Osteocyte (in vitro differentiated cells): ENCODE measurements at regions not wholly inside any gene's neighbourhood (a gene's known extent, or its start where the extent isn't known, plus 50 kb on each side); places are given as distances from the start of the nearest gene placed in this dataset.

Experiments
- DNase-seq: peaks from one replicate; pipeline ENCODE4 v3.0.0; 2021; ENCODE audit warnings: mixed read lengths; ENCODE audit not compliant: unreplicated experiment; ENCODE audit errors: extremely low spot score
- H3K27ac Mint-ChIP-seq: one replicate; pipeline ENCODE4 v1.8.0; 2021; ENCODE audit warnings: mild to moderate bottlenecking, mixed read lengths; ENCODE audit not compliant: unreplicated experiment
- H3K27me3 Mint-ChIP-seq: one replicate; pipeline ENCODE4 v1.8.0; 2021; ENCODE audit warnings: mixed read lengths; ENCODE audit not compliant: unreplicated experiment
- H3K36me3 Mint-ChIP-seq: one replicate; pipeline ENCODE4 v1.8.0; 2021; ENCODE audit warnings: mixed read lengths; ENCODE audit not compliant: unreplicated experiment
- H3K4me1 Mint-ChIP-seq: one replicate; pipeline ENCODE4 v1.8.0; 2021; ENCODE audit warnings: mixed read lengths; ENCODE audit not compliant: unreplicated experiment
- H3K4me3 Mint-ChIP-seq: one replicate; pipeline ENCODE4 v1.8.0; 2021; ENCODE audit warnings: mild to moderate bottlenecking, moderate library complexity, mixed read lengths; ENCODE audit not compliant: unreplicated experiment
- H3K9me3 Mint-ChIP-seq: one replicate; pipeline ENCODE4 v1.8.0; 2021; ENCODE audit warnings: mixed read lengths; ENCODE audit not compliant: unreplicated experiment
- CTCF ChIP-seq: fragments of 200-600 bp; sonication (generic); IDR thresholded peaks from 2 replicates; pipeline ENCODE4 v1.5.0; 2021; ENCODE audit warnings: antibody characterized with exemption, mild to moderate bottlenecking, moderate library complexity

GRCh38 chr6:19705606-19706005 is 131.6 kb upstream of the ID4 start:
- no peak overlapping the region for H3K27ac Mint-ChIP-seq
- no peak overlapping the region for H3K4me3 Mint-ChIP-seq
- no peaks in the 10 kb centered on the region for H3K36me3 Mint-ChIP-seq
- no peak for TF ChIP-seq CTCF
- no peaks in the 10 kb centered on the region for H3K27me3 Mint-ChIP-seq
- DNase-seq: no peak
- no peaks in the 10 kb centered on the region for H3K4me1 Mint-ChIP-seq
- no peaks in the 10 kb centered on the region for H3K9me3 Mint-ChIP-seq

- no peak for TF ChIP-seq CTCF
- Mint-ChIP-seq H3K9me3 (no peaks in the 10 kb centered on the region), H3K4me1 (peaks cover 3% of the 10 kb centered on the region), H3K27me3 (no peaks in the 10 kb centered on the region), H3K27ac (no peak overlapping the region), H3K36me3 (peaks cover 2% of the 10 kb centered on the region), H3K4me3 (no peak overlapping the region)
- no peak for DNase-seq
Observed at GRCh38 chr6:19712012-19712688, 125.0 kb upstream of the ID4 start.

DNA sequence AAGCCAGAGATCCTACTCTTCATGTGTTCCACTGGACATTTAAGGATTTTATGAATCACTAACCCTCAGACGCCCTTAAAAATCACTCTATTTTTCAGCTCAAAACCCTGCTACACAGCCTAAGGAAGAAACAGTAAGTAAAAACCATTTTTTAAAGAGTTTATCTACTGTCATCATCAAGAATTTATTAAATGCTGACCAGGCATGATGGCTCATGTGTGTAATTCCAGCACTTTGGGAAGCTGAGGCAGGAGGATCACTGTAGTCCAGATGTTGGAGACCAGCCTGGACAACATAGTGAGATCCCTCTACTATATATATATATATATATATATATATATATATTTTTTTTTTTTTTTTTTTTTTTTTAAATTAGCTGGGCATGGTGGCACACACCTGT is 124.2 kb upstream of the ID4 start:
- no peaks in the 10 kb centered on the region for H3K9me3 Mint-ChIP-seq
- DNase-seq: no peak
- H3K4me1 Mint-ChIP-seq: peaks cover 3% of the 10 kb centered on the region

DNA sequence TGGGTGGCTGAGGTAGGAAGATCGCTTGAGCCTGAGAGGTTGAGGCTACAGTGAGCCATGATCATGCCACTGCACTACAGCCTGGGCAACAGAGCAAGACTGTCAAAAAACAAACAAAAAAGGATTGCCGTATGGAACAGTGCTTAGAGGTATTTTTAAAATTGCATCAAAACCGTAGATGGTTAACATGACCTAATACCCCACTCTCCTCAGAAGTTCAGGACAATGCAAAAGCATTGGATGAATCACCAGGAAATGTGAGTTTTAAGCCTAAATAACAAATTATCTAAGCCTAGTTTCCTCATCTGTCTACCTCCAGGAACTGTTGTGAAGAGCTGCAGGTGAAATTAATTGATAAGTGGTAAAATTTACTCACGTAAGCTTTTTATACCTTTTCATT is 123.8 kb upstream of the ID4 start:
- Mint-ChIP-seq H3K27ac (no peak overlapping the region), H3K27me3 (no peaks in the 10 kb centered on the region), H3K36me3 (peaks cover 2% of the 10 kb centered on the region), H3K9me3 (no peaks in the 10 kb centered on the region), H3K4me1 (peaks cover 3% of the 10 kb centered on the region), H3K4me3 (no peak overlapping the region)
- no peak for TF ChIP-seq CTCF
- DNase-seq: no peak

More for the DNA sequence above, 124.2 kb upstream of the ID4 start:
- Mint-ChIP-seq H3K27ac (no peak overlapping the region), H3K4me3 (no peak overlapping the region), H3K27me3 (no peaks in the 10 kb centered on the region), H3K36me3 (peaks cover 2% of the 10 kb centered on the region)
- no peak for TF ChIP-seq CTCF

GRCh38 chr6:19713984-19714383 is 123.2 kb upstream of the ID4 start:
- TF ChIP-seq CTCF: no peak
- no peaks in the 10 kb centered on the region for H3K27me3 Mint-ChIP-seq
- DNase-seq: no peak
- peaks cover 3% of the 10 kb centered on the region for H3K4me1 Mint-ChIP-seq
- H3K27ac Mint-ChIP-seq: no peak overlapping the region
- no peaks in the 10 kb centered on the region for H3K9me3 Mint-ChIP-seq
- H3K4me3 Mint-ChIP-seq: no peak overlapping the region
- H3K36me3 Mint-ChIP-seq: peaks cover 2% of the 10 kb centered on the region
